ENCODE measurements at regions not wholly inside any gene's neighbourhood (a gene's known extent, or its start where the extent isn't known, plus 50 kb on each side); places are given as distances from the start of the nearest gene placed in this dataset.

- DNase-seq (no peak), ATAC-seq (no peak)
- Histone ChIP-seq H3K27ac (no peak overlapping the region), H3K4me3 (no peak overlapping the region), H3K4me1 (no peaks in the 10 kb centered on the region), H3K9me3 (peaks cover 0 to 10% (median 0%) of the 10 kb centered on the region in 12 donors), H3K36me3 (no peaks in the 10 kb centered on the region), H3K27me3 (no peaks in the 10 kb centered on the region)
- intact Hi-C loops (cut with DNase I) = no loop called here
- TF ChIP-seq, protein P1, sequence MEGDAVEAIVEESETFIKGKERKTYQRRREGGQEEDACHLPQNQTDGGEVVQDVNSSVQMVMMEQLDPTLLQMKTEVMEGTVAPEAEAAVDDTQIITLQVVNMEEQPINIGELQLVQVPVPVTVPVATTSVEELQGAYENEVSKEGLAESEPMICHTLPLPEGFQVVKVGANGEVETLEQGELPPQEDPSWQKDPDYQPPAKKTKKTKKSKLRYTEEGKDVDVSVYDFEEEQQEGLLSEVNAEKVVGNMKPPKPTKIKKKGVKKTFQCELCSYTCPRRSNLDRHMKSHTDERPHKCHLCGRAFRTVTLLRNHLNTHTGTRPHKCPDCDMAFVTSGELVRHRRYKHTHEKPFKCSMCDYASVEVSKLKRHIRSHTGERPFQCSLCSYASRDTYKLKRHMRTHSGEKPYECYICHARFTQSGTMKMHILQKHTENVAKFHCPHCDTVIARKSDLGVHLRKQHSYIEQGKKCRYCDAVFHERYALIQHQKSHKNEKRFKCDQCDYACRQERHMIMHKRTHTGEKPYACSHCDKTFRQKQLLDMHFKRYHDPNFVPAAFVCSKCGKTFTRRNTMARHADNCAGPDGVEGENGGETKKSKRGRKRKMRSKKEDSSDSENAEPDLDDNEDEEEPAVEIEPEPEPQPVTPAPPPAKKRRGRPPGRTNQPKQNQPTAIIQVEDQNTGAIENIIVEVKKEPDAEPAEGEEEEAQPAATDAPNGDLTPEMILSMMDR (IDR thresholded peaks at IDR 0.05) = no peak
- no peak for TF ChIP-seq POLR2A (IDR thresholded peaks at IDR 0.05)
- 73 to 76% (median 76%) methylated on average over 6 of the region's 6 CpGs for WGBS, 4 donors
Observed at GRCh38 chr20:55211481-55211880, 736.1 kb downstream of the DOK5 start.

- H3K9me3 ChIP-seq = peaks cover 0 to 14% (median 3%) of the 10 kb centered on the region in 12 donors
- H3K27ac ChIP-seq = no peak overlapping the region
- H3K4me3 ChIP-seq = no peak overlapping the region
- no peaks in the 10 kb centered on the region for H3K27me3 ChIP-seq
- intact Hi-C loops (cut with DNase I) = no loop called here
- TF ChIP-seq, protein P1 (IDR thresholded peaks at IDR 0.05) = no peak
- TF ChIP-seq POLR2A (IDR thresholded peaks at IDR 0.05) = no peak
- no peaks in the 10 kb centered on the region for H3K4me1 ChIP-seq
- no peaks in the 10 kb centered on the region for H3K36me3 ChIP-seq
- ATAC-seq (no peak), DNase-seq (no peak)
Observed at GRCh38 chr20:55205665-55206064, 730.3 kb downstream of the DOK5 start.

- H3K27ac ChIP-seq = no peak overlapping the region
- no peak overlapping the region for H3K4me3 ChIP-seq
- TF ChIP-seq POLR2A (IDR thresholded peaks at IDR 0.05) = no peak
- TF ChIP-seq, protein P1 (IDR thresholded peaks at IDR 0.05) = no peak
- H3K4me1 ChIP-seq = no peaks in the 10 kb centered on the region
- no peaks in the 10 kb centered on the region for H3K36me3 ChIP-seq
- 75 to 91% (median 89%) methylated on average over 1 of the region's 1 CpG for WGBS, 4 donors
- DNase-seq = no peak
- no peaks in the 10 kb centered on the region for H3K27me3 ChIP-seq
- ATAC-seq = no peak
- peaks cover 0 to 13% (median 3%) of the 10 kb centered on the region in 12 donors for H3K9me3 ChIP-seq
- intact Hi-C loops (cut with DNase I) = no loop called here
Observed at GRCh38 chr20:55200317-55200716, 724.9 kb downstream of the DOK5 start.

DNA sequence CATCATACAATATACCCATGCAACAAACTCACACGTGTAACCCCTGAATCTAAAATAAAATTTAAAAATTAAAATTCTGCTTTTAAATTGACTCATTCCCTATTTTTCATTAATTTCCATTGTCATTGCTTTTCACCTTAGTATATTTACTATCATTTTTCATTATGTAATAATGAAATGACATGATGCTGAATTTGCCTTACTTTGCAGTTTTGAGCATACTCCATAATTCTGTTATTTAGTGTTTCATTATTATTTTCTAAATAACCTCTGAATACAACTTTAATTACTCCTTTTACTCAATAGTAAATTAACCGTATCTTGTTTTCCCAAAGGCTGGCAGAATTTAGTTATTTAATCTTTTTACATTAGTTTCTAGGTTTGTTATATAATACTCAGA, 719.6 kb downstream of the DOK5 start:
- H3K9me3 ChIP-seq = peaks cover 0 to 2% (median 0%) of the 10 kb centered on the region in 12 donors
- no peak for ATAC-seq
- no peaks in the 10 kb centered on the region for H3K27me3 ChIP-seq
- no peak for DNase-seq
- no peaks in the 10 kb centered on the region for H3K4me1 ChIP-seq
- no peak overlapping the region for H3K4me3 ChIP-seq
- no peak overlapping the region for H3K27ac ChIP-seq
- 55 to 86% (median 82%) methylated on average over 2 of the region's 2 CpGs for WGBS, 4 donors
- intact Hi-C loops (cut with DNase I) = no loop called here
- TF ChIP-seq, protein P1 (IDR thresholded peaks at IDR 0.05) = no peak
- no peak for TF ChIP-seq POLR2A (IDR thresholded peaks at IDR 0.05)
- no peaks in the 10 kb centered on the region for H3K36me3 ChIP-seq
